Endothelial cell of umbilical vein (primary cell): ENCODE measurements at regions not wholly inside any gene's neighbourhood (a gene's known extent, or its start where the extent isn't known, plus 50 kb on each side); places are given as distances from the start of the nearest gene placed in this dataset.

ENCODE experiments used
- EZH2 ChIP-seq: IDR thresholded peaks from 2 replicates; pipeline ENCODE4 v1.6.1; 2012; ENCODE audit warnings: borderline replicate concordance, low read depth, mild to moderate bottlenecking, moderate library complexity, low read length, inconsistent platforms; ENCODE audit not compliant: severe bottlenecking
- FOS ChIP-seq: IDR thresholded peaks from 2 replicates; pipeline ENCODE4 v1.6.1; 2011; ENCODE audit warnings: mild to moderate bottlenecking, low read length, moderate library complexity, borderline replicate concordance; ENCODE audit not compliant: insufficient read depth
- JUN ChIP-seq: IDR thresholded peaks from 2 replicates; pipeline ENCODE4 v1.6.1; 2011; ENCODE audit warnings: borderline replicate concordance, low read depth; ENCODE audit not compliant: insufficient read length, insufficient read depth
- MYC ChIP-seq: IDR thresholded peaks from one replicate; pipeline ENCODE4 v1.6.1; 2011; ENCODE audit warnings: mild to moderate bottlenecking, low read depth, low read length
- POLR2A ChIP-seq: IDR thresholded peaks from 2 replicates; pipeline ENCODE4 v1.6.1; 2012; ENCODE audit warnings: low read depth, mild to moderate bottlenecking, control low read depth, low read length
- TF ChIP-seq, protein P1 (sequence below), 2 donors: IDR thresholded peaks; 1 replicate in 1 of 2; 2 replicates in 1 of 2; pipeline ENCODE4 v1.5.1; 2011; ENCODE audit warnings: low read length in 2 of 2, mild to moderate bottlenecking in 2 of 2, moderate library complexity in 2 of 2, control low read depth in 1 of 2, inconsistent platforms in 1 of 2, low read depth in 1 of 2; ENCODE audit not compliant: insufficient read depth in 1 of 2; ENCODE audit errors: extremely low read depth in 1 of 2
- TF ChIP-seq, protein P2 (sequence below): IDR thresholded peaks from 2 replicates; pipeline ENCODE4 v1.6.1; 2011; ENCODE audit not compliant: insufficient read depth, insufficient read length

DNA sequence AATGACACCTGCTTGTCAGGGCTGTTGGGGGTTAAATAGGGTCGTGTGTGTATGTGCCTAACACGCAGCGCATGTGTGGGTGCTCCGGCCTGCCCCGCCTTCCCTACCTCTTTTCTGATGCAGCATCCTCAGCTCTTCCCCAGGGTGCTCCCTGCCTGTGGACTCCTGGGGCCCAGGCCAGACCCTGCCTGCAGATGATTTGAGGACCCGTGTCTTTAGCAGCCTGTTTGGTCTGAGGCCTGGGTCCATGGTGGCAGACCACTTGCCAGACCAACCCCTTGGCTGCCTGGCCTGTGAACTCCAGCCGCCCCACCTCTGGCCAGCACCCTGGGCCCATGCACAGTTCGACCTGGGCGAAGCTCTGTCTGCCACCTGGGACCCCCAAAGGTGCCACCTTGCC is 57.0 kb upstream of the SIM2 start:
- TF ChIP-seq, protein P1, sequence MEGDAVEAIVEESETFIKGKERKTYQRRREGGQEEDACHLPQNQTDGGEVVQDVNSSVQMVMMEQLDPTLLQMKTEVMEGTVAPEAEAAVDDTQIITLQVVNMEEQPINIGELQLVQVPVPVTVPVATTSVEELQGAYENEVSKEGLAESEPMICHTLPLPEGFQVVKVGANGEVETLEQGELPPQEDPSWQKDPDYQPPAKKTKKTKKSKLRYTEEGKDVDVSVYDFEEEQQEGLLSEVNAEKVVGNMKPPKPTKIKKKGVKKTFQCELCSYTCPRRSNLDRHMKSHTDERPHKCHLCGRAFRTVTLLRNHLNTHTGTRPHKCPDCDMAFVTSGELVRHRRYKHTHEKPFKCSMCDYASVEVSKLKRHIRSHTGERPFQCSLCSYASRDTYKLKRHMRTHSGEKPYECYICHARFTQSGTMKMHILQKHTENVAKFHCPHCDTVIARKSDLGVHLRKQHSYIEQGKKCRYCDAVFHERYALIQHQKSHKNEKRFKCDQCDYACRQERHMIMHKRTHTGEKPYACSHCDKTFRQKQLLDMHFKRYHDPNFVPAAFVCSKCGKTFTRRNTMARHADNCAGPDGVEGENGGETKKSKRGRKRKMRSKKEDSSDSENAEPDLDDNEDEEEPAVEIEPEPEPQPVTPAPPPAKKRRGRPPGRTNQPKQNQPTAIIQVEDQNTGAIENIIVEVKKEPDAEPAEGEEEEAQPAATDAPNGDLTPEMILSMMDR (IDR thresholded peaks at IDR 0.05; ENCODE audit: extremely low read depth in 1 of 2, insufficient read depth in 1 of 2, low read depth in 1 of 2, low read length in 2 of 2) = no peak
- TF ChIP-seq JUN (no peak), FOS (no peak), POLR2A (no peak), EZH2 (no peak), MYC (no peak)
- TF ChIP-seq, protein P2, sequence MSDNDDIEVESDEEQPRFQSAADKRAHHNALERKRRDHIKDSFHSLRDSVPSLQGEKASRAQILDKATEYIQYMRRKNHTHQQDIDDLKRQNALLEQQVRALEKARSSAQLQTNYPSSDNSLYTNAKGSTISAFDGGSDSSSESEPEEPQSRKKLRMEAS = no peak
